Central memory CD8-positive, alpha-beta T cell (primary cell): ENCODE measurements at regions not wholly inside any gene's neighbourhood (a gene's known extent, or its start where the extent isn't known, plus 50 kb on each side); places are given as distances from the start of the nearest gene placed in this dataset.
"Not testable (repeated sequence)": the region's sequence is repeated elsewhere in the genome, so short reads cannot be mapped to it uniquely, and the experiment has no call there.

Source experiments
- ATAC-seq: fragments of 150-1000 bp; cut with Tn5 transposase; replicated peaks from 2 replicates; pipeline ENCODE4 v1.10.0; 2022; ENCODE audit warnings: mild to moderate bottlenecking, moderate FRiP score, moderate number of reproducible peaks; ENCODE audit not compliant: poor library complexity, severe bottlenecking; ENCODE audit errors: extremely low read depth
- DNase-seq, 2 donors: peaks; one replicate each; pipeline ENCODE4 v3.0.0; 2021; ENCODE audit warnings: low spot score in 2 of 2
- H3K27ac Mint-ChIP-seq: one replicate; pipeline ENCODE4 v1.8.0; 2022; ENCODE audit warnings: low read depth, mild to moderate bottlenecking, moderate library complexity, mixed read lengths
- H3K27me3 Mint-ChIP-seq: one replicate; pipeline ENCODE4 v1.8.0; 2022; ENCODE audit warnings: mixed read lengths
- H3K36me3 Mint-ChIP-seq: one replicate; pipeline ENCODE4 v1.8.0; 2022; ENCODE audit warnings: mild to moderate bottlenecking, moderate library complexity, mixed read lengths; ENCODE audit not compliant: insufficient read depth
- H3K4me1 Mint-ChIP-seq: one replicate; pipeline ENCODE4 v1.8.0; 2022; ENCODE audit warnings: mixed read lengths
- H3K4me3 Mint-ChIP-seq: one replicate; pipeline ENCODE4 v1.8.0; 2022; ENCODE audit warnings: mild to moderate bottlenecking, moderate library complexity, mixed read lengths
- H3K9me3 Mint-ChIP-seq: one replicate; pipeline ENCODE4 v1.8.0; 2022; ENCODE audit warnings: mixed read lengths

DNA sequence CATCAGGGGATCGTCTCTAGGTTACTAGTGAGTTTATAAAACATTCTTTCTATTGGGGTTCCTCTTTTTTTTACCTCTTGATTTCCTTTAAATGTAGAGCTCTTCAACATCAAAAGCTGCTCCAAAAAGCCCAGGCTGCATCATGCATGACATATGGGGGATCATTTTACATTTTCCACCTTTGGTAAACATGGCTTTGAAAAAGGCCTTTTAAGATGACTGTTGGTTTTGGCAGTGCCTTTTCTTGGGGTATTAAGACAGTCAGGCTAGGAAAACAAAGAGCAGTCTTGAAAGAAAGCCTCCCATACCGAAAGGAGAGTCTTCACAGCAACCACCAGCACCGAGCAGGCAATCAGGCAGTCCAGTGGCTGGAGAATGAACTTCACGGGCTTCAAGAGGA, 73.2 kb downstream of the NPEPL1 start:
- peaks cover 95% of the 10 kb centered on the region for H3K27me3 Mint-ChIP-seq
- H3K4me1 Mint-ChIP-seq: no peaks in the 10 kb centered on the region
- no peak overlapping the region for H3K4me3 Mint-ChIP-seq
- DNase-seq: no peak
- no peak for ATAC-seq
- H3K36me3 Mint-ChIP-seq: peaks cover 3% of the 10 kb centered on the region
- no peak overlapping the region for H3K27ac Mint-ChIP-seq
- no peaks in the 10 kb centered on the region for H3K9me3 Mint-ChIP-seq

DNA sequence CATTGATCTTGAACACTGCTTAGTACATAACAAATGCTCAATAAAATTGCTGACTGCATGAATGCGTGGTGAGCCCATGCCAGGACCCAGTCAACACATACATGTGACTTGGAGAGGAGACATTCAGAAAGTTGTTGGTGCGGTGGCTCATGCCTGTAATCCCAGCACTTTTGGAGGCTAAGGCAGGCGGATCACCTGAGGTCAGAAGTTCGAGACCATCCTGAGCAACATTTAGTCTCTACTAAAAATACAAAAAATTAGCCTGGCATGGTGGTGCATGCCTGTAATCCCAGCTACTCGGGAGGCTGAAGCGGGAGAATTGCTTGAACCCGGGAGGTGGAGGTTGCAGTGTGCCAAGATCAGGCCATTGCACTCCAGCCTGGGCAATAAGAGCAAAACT, 75.2 kb downstream of the NPEPL1 start:
- H3K4me1 Mint-ChIP-seq, H3K27ac Mint-ChIP-seq, ATAC-seq, H3K36me3 Mint-ChIP-seq, H3K9me3 Mint-ChIP-seq, H3K4me3 Mint-ChIP-seq, DNase-seq: not testable (repeated sequence)
- peaks cover 87% of the 10 kb centered on the region for H3K27me3 Mint-ChIP-seq
